ENCODE measurements at regions not wholly inside any gene's neighbourhood (a gene's known extent, or its start where the extent isn't known, plus 50 kb on each side); places are given as distances from the start of the nearest gene placed in this dataset.

- no peak overlapping the region for H3K4me3 ChIP-seq (replicated peaks; ENCODE audit: low read depth, low read length)
- no peak for DNase-seq (ENCODE audit: extremely low read depth, low read depth)
- no peak for TF ChIP-seq CTCF (IDR thresholded peaks at IDR 0.05; ENCODE audit: low read depth, low read length, missing control alignments)
These were observed 146.1 kb upstream of the ZNF462 start for GRCh38 chr9:106716820-106717219.

- no peak overlapping the region for H3K4me3 ChIP-seq (replicated peaks; ENCODE audit: low read depth, low read length)
- no peak for TF ChIP-seq CTCF (IDR thresholded peaks at IDR 0.05; ENCODE audit: low read depth, low read length, missing control alignments)
- DNase-seq (ENCODE audit: extremely low read depth, low read depth) = no peak
These were observed 145.3 kb upstream of the ZNF462 start for GRCh38 chr9:106717686-106718085.

- DNase-seq (ENCODE audit: extremely low read depth, low read depth) = no peak
- no peak overlapping the region for H3K4me3 ChIP-seq (replicated peaks; ENCODE audit: low read depth, low read length)
- no peak for TF ChIP-seq CTCF (IDR thresholded peaks at IDR 0.05; ENCODE audit: low read depth, low read length, missing control alignments)
These were observed 144.0 kb upstream of the ZNF462 start for GRCh38 chr9:106718936-106719335.

- no peak for DNase-seq (ENCODE audit: extremely low read depth, low read depth)
- TF ChIP-seq CTCF (IDR thresholded peaks at IDR 0.05; ENCODE audit: low read depth, low read length, missing control alignments) = no peak
- no peak overlapping the region for H3K4me3 ChIP-seq (replicated peaks; ENCODE audit: low read depth, low read length)
These were observed 140.8 kb upstream of the ZNF462 start for GRCh38 chr9:106722051-106722753.

- no peak for DNase-seq (ENCODE audit: extremely low read depth, low read depth)
- TF ChIP-seq CTCF (IDR thresholded peaks at IDR 0.05; ENCODE audit: low read depth, low read length, missing control alignments) = no peak
- H3K4me3 ChIP-seq (replicated peaks; ENCODE audit: low read depth, low read length) = no peak overlapping the region
These were observed 139.0 kb upstream of the ZNF462 start for GRCh38 chr9:106723926-106724325.

GRCh38 chr9:106724566-106724965 lies 138.4 kb upstream of the ZNF462 start:
- no peak overlapping the region for H3K4me3 ChIP-seq (replicated peaks; ENCODE audit: low read depth, low read length)
- no peak for DNase-seq (ENCODE audit: extremely low read depth, low read depth)
- TF ChIP-seq CTCF (IDR thresholded peaks at IDR 0.05; ENCODE audit: low read depth, low read length, missing control alignments) = no peak
